ENCODE measurements at regions not wholly inside any gene's neighbourhood (a gene's known extent, or its start where the extent isn't known, plus 50 kb on each side); places are given as distances from the start of the nearest gene placed in this dataset.
"Not testable (repeated sequence)": the region's sequence is repeated elsewhere in the genome, so short reads cannot be mapped to it uniquely, and the experiment has no call there.

DNA sequence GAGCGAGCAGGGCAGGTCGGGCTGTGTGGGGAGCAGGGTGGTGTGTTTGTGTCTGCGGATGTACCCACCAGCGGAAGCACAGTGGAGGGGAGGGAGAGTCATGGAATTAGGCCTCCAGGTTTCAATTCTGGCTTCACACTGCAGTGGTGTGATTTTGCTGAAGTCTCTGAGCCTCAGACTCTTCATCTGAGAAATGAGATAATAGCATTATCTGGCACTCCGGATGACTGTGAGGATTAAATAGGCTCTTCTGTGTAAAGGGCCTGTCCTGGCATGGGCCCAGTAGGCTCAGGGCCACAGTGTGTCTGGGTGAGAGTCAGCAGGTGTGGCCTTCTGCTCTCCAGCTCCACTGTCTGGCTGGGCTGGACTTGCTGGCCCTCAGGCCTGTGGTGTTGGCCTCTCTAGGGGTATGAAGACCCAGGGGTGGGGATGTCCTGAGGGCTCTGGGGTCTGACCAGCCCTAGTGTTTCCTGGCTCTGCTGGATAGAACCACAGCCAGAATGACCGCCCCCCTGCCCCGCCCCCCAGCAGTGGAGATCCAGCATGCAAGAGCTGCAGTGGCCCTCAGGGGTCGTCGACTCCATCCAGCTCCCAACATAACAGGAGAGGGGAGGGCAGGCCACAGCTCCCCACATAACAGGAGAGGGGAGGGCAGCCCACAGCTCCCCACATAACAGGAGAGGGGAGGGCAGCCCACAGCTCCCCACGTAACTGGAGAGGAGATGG is 178.6 kb downstream of the RPS24 start:
- no peak for DNase-seq

DNA sequence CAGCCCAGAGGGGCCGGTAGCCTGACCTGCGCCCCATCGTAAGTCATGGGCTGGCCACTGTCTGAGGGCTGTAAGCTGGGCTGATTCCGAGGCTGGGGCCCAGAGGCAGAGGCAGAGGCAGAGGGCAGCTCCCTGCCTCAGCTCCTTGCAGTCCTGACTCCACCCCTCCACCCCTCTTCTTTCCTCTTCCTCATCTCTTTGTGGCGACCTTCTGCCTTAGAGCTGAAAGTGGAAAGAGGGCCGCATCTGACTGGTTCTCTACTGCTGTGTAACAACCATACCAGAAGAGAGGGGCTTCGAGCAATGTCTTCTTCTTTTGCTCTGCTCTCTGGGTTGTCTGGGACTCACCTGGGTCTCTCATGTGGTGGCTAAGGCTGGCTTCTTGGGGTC is 179.1 kb downstream of the RPS24 start:
- no peak for DNase-seq

DNA sequence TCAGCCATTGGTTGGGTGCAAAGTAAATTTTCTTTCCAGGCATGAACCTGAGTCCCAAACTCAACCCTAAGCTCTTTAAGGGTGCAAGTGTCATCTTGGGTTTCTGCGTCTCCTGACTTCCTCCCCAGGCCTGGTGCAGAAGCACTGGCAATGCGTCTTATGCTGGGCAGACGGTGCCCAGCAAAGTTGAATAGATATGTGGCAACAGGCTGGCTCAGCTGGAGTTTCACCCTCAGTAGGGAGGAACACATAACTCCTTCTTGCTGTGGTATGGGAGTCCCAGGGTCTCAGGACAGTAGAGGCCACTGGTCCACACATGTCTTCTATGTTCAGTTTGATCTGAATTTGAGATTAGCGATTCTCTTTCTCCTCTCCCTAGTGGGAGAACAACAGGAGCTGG is 181.3 kb downstream of the RPS24 start:
- no peak for DNase-seq

DNA sequence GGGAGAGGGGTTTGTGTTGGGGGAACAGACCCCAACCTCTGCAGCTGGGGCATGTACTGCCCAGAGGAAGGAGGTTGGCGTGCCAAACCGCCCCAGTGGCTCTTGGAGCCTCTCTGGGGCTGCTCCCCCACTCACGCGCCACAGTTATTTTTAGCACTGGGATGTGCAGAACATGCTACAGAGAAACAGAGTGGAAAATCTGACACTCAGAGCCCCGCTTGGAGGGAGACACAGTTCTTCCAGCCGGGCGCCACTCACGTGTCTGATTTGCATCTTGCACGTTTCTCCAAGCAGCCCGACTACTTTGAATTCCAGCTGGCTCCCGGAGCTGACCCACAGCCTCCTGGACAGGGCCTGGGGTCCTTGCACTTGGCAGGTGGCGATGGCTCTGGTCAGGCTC is 182.0 kb downstream of the RPS24 start:
- DNase-seq = no peak

DNA sequence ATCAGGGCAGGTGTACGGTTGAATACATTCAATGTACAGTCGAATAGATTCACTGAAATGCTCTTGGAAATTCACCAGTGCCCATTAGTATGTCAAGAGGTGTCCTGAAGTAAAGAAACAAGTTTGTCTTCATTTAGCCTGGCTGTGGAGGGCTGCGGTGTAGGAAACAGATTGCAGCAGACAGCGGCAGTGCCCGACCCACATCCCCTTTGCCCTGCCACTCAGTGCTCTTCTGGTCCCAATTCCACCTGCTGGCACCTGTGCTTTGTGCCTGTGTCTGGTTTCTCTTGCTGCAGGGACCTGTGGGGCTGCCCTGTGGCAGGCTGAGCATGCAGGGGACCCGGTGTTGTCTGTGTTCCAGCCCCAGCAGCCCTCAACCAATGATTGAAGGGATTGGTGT is 183.7 kb downstream of the RPS24 start:
- no peak for DNase-seq

DNA sequence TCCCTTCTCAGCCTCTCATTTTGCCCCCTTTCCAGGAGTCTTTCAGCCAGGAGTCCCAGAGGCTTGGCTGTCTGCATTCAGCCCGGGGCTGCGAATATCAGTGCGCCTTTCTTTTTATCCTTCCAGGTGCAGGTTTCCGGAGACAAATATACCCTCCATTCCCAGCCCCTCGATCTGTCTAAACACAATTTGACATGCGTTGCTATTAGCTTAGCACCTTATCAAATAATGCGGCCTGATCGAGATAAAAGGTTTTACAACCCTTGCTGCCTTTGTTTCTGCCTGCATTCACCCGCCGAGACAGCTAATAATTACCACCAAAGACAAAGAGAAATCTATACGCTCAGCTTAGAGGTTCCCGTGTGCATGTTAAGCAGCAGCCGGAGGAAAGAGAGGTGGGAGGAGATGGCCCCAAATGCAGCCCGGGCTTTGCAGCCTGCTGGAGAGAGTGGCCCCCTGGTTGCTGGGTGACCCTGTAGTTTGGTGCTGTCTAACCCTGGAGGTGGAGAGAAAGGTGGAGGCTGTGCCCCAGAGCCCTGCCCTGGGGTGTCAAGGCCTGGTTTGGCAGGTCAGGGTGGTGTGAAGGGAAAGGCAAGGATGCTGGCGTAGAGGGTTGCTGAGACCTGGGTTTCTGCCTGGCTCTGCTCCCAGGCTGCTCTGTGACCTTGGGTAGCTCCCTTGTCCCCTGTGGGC is 185.3 kb downstream of the RPS24 start:
- peak; percentile 42 for DNase-seq

DNA sequence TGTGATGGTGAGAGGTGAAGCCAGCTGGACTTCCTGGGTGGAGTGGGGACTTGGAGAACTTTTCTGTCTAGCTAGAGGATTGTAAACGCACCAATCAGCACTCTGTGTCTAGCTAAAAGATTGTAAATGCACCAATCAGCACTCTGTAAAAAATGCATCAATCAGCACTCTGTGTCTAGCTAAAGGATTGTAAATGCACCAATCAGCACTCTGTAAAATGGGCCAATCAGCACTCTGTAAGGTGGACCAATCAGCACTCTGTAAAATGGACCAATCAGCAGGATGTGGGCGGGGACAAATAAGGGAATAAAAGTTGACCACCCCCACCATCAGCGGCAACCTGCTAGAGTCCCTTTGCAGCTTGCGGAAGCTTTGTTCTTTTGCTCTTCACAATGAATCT is 185.9 kb downstream of the RPS24 start:
- DNase-seq = not testable (repeated sequence)

DNA sequence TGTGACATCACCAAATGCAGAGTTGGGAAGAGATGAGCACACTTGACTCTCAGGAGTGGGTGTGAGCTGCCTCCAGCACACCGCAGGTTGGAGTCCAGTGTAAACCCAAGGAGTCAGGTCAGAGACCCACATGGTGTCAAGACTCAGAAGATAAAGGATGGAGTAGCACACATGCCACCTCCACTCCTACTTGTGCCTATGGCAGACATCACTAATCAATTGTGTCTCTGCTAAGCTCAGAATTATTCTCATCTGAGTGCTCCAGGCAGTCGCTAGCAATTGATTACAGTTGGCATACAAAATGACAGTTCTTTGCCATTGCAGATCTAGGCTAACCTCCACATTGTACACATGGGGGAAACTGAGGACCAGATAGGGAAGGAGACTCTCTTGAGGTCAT is 187.1 kb downstream of the RPS24 start:
- no peak for DNase-seq

DNA sequence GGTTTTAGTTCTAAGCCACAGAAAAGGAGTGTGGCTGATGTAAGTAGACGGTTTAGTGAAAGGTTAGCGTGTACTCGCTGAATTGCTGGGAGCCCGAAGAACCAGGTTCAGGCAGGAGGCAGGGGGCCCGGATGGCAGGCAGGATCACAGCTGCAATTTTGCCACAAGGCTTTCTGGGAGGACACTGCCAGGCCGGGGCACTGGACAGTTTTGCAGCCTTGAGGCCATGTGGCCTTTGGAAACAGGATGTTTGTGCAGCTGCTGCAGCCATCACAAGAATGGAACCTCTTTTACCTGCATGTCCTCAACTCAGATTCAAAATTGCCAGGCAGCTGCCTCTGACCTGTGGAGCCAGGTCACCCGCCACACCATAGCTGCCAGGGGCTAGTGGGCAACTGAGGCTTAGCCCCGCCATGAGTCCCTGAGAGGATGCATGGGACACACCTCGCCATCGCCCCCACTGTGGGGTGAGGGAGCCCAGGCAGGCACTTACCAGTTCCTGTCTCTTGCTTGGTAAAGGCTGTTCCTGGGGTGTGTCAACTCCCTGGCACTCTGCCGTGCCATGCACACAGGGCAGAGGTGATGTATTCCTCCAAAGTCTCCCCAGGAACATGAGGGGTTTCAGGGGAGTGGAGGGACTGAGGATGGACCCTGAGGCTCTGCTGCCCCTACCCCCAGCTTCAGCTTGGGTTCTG is 188.6 kb downstream of the RPS24 start:
- DNase-seq = no peak

DNA sequence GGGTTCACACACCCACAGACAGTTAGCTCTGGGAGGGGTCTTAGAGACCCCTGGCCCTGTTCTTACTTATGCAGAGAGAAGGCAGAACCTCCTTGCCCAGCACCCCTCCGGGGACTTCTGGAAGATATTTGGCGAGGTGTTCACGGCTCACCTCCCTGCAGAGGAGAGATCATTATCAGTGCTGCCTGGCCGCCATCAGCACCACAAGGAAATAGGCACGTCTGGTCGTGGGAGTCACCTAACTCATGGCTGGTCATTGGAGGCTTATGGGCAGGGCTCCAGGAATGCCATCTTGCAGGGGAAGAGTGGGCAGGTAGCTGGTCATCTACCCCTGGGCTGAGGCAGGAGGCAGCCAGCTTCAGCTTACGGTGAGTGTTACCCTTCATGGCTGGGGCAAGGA is 189.4 kb downstream of the RPS24 start:
- DNase-seq = no peak

DNA sequence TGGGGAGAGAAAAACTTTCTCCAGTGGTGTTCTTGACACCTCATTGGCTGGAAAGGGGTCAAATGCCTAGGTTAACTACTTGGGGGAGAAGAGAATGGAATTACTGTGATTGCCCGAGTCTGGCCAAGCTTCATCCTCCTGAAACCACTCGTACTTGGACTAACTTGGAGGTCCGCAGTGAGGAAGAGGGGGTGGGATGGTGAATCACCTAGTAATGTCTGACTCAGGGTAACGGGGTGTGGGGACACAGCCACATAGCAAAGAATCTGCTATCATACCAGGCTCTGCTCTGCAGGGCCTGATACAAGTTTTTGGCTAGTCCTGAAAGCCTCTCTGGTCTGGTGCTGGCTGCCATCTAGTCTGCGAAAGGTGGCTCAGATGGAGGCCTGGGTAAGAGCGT is 190.9 kb downstream of the RPS24 start:
- no peak for DNase-seq

DNA sequence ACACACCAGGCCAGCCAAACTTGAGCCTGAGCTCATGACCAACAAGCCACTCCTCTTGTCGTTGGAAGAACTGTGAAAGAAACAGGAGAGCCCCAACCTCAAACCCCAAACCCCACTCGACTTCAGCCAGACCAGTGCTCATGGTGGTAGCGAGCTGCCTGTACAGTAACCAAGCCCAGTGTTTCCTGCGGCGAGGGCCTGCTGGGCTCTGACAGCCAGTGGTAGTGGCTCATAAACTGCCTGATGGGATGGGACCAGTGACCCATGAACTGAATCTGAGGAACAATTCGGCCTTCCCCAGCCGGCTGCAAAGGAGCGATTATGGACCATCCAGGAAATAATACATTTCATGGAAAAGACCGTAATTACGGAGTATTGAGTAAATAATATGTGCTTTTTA is 191.9 kb downstream of the RPS24 start:
- peak; percentile 54 for DNase-seq

DNA sequence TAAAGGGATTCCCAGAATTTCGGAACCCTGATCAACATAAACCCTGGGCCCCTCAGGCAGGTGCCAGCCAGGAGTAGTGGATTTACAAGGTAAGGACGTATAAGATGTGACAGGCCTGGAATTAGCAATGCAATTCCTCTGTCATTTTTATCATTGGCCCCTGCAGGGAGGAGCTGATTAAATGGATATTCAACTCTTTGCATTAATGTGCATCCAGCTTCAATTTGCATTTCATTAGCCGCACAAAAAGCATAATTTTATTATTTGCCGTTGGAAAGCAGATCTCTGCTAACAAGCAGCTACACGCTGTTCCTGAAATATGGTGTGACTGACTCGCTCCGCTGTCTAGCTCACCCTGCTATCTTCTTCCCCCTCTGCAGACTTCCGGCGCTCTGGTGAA is 195.8 kb downstream of the RPS24 start:
- DNase-seq = no peak

DNA sequence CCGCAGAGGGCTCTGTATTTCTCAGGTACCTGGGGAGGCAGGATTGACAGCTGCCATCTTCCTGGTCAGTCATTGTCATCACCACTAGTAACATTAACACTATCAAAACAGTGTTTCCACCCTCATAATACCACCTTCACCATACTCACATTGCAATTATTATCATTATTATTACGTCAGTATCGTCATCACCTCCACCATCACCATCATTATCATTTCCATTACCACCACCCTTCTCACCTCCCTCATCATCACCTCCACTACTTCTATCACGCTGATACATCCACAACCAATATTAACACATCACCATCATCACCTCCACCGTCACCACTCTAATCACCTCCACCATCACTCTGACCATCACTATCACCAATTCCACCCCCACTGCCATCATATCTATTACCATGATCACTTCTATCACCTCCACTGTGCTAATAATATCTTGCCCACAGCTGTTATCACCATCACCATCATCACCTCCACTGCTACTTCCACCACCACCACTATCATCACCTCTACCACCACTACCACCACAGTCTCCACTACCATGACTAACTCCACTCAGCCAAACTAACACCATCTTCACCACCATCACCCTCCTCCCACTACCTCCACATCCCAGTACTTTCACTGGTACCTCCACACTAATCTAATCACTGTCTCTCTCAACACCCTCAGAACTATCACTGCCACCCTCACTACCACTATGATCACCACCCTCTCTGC is 196.4 kb downstream of the RPS24 start:
- no peak for DNase-seq

DNA sequence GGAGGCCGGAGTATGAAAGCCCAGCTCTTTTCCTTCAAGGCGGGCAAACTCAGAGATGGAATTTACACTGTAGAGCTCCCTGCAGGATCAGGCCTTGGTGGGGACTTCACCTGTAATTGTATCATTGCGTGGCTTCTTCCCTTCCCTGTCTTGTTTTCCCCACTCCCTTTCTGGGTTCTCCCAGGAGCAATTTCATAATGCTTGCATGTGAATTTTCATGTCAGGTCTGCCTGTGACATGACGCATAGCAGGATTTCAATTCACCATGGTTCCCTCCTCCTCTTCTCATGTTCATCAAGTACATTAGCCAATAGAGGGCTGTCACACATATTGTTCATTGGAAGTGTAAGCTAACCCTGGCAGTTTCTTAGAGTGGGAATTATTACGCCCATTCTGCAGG is 197.7 kb downstream of the RPS24 start:
- no peak for DNase-seq

DNA sequence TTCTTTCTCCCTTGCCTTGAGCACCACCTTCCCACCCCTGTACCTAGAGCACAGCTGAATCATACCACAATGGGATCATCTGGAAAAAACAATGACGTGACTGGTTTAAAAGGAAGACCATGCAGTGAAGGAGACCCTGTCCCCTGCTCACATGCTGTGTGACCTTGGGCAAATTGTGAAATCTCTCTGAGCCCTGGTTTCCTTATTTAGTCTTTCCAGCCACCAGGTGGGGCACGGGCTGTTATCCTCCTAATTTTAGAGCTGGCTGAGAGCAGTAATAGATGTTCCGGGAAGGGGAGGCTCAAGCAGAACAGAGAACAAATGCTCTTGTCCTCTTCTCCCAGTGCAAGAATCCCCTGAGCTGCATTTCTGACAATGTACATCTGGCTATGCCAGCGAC is 198.3 kb downstream of the RPS24 start:
- DNase-seq = no peak

DNA sequence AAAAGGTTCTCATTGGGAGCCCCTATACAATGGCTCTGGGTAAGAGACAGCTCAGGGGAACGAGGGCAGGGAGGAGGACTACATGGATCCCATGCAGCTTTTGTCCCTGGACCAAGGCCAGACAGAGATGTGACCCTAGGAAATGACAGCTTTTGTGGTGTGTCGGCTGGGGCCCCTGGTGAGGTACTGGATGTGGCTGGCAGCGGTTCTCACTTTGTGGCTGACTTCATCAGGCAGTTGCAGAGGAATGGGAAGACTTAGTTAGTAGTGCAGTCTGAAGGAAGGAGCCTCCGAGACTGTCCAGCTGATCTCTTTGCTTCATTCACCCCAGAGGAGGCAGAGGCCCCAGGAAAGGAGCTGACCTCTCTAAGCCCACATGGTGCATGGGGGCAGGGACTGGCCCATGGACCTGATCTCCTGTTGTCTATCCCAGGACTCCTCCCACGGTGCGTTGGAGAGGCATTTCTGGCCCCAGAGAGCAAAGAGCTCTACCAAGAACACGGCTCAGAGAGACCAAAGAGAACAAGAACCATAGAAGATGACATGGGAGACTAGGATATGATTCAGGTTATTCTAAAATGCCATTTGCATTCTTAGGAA is 202.9 kb downstream of the RPS24 start:
- no peak for DNase-seq

DNA sequence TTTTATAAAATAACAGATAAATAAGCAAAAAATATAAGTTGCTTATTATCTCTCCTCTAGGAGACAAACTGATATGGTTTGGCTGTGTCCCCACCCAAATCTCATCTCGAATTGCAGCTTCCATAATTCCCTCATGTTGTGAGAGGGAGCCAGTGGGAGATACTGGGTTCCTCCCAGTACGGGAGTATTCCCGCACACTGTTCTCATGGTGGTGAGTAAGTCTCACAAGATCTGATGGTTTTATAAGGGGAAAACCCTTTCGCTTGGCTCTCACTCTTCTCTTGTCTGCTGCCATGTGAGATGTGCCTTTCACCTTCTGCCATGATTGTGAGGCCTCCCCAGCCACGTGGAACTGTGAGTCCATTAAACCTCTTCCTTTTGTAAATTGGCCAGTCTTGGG is 204.3 kb downstream of the RPS24 start:
- not testable (repeated sequence) for DNase-seq

DNA sequence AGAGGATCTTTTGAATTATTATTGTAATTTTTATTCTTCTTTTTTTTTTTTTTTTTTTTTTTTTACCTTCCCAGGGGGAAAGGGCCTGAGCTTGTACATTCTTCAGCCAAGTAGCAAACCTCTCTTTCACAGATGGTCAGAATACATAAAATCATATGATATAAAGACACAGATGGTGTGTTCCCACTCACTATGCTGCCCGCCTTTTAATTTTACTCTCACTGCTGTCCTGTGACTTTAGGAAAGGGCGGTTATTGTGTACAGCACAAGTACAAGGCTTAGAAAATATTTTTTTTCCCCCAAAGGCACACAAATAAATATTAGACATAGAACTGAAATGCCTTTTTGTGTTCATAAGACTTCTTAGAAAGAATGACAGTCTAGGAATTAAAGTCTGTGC is 213.6 kb downstream of the RPS24 start:
- no peak for DNase-seq

DNA sequence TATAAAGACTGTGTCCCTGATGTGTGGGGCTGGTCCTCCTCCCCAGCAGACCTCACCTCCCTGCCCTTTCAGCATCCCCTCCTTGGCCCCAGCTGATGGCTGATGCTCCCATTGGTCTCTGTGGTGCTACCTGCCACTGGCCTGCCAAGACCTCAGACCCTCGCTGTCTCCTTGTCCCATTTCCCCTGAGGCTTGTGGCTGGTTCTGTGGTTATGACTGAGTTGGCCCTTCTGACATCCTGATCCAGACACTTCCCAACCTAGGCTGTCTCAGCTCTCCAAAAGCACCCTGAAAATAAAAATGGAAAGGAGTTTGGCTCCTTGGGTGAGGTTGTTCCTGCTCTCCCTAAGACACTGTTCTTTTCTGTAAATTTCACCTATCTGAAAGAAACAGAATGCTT is 214.2 kb downstream of the RPS24 start:
- DNase-seq = no peak

DNA sequence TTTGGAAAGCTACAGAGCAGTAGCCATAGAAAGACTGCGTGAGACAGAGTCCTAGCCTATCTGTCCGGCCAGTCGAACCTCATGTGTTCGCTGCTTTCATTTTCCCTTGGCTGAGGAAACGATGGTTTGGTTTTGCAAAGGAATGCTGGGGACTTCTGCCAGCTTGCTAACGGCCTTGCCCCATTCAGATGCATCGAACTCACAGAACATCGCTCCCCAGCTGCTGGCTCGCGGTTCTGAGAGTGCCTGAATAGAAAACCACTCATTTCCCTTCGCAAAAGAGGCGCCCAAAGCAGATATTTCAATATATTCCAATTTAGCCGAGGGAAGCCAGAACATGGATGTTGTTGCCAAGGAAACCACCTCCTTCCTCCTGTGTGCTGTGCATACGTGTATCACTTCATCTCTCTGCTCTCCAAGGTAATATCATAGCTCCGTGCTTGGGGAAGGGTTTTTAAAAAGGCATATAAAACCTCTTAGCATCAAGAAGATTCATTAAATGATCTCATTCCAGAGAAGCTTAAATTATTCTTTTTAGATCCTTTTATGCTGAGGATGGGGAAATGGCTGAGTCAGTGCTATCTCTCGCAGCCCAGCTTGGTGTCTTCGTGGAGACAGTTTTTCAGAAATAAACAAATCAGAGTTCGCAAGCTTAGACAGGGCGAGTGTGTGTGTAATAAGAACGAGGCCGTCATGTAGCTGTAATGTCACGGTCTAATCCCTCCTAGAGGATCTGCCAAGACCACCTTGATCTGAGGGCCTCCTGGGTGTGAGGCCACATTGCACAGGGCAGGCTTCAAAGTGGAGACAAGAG is 215.2 kb downstream of the RPS24 start:
- no peak for DNase-seq

DNA sequence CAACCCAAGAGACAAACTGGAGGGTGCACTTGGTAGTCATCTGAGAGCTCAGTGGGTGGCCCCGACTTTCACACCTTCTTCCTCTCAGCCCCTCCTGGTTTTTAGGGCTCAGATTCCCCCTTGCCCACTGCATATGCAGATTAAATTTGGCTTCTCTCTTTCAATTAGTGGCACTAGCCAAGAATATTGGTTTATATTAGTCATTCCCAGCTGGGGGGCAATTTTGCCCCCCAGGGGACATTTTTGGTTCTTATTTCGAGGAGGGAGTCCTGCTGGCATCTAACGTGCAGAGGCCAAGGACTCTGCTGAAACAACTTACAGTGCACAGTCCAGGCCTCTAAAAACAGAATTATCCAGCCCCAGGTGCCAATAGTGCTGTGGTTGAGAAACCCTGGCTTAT is 216.0 kb downstream of the RPS24 start:
- no peak for DNase-seq
